Smooth muscle cell (in vitro differentiated cells): ENCODE measurements at regions not wholly inside any gene's neighbourhood (a gene's known extent, or its start where the extent isn't known, plus 50 kb on each side); places are given as distances from the start of the nearest gene placed in this dataset.
A peak's percentile ranks its signal among the peaks of the same experiment; 100 is the strongest.

Source experiments
- DNase-seq: peaks from one replicate; lab custom pipeline; 2025; ENCODE audit not compliant: unreplicated experiment; lab: John Stamatoyannopoulos, UW
- H2AFZ ChIP-seq: fragments of 200-600 bp; sonication (generic); 2 replicates; pipeline ENCODE4 v1.6.0; 2016; ENCODE audit warnings: antibody characterized with exemption, low read depth, mild to moderate bottlenecking
- H3F3A ChIP-seq: fragments of 200-600 bp; sonication (generic); 2 replicates; pipeline ENCODE4 v1.6.0; 2017; ENCODE audit warnings: antibody characterized with exemption, low read depth
- H3K27ac ChIP-seq: fragments of 200-600 bp; sonication (generic); 2 replicates; pipeline ENCODE4 v1.5.1; 2016; ENCODE audit warnings: low read depth, mild to moderate bottlenecking
- H3K27me3 ChIP-seq: fragments of 200-600 bp; sonication (generic); 2 replicates; pipeline ENCODE4 v1.6.1; 2016; ENCODE audit warnings: low read depth, mild to moderate bottlenecking
- H3K36me3 ChIP-seq: fragments of 200-600 bp; sonication (generic); 2 replicates; pipeline ENCODE4 v1.5.1; 2016; ENCODE audit warnings: low read depth
- H3K4me1 ChIP-seq: fragments of 200-600 bp; sonication (generic); 2 replicates; pipeline ENCODE4 v1.5.1; 2016; ENCODE audit warnings: low read depth
- H3K4me2 ChIP-seq: fragments of 200-600 bp; sonication (generic); 2 replicates; pipeline ENCODE4 v1.6.0; 2016; ENCODE audit warnings: mild to moderate bottlenecking
- H3K4me3 ChIP-seq: fragments of 200-600 bp; sonication (generic); 2 replicates; pipeline ENCODE4 v1.5.1; 2016; ENCODE audit warnings: mild to moderate bottlenecking
- H3K79me2 ChIP-seq: fragments of 200-600 bp; sonication (generic); 2 replicates; pipeline ENCODE4 v1.6.0; 2016; ENCODE audit warnings: low read depth, mild to moderate bottlenecking
- H3K9ac ChIP-seq: fragments of 200-600 bp; sonication (generic); 2 replicates; pipeline ENCODE4 v1.6.0; 2016; ENCODE audit warnings: low read depth
- H3K9me3 ChIP-seq: fragments of 200-600 bp; sonication (generic); replicated peaks from 2 replicates; pipeline ENCODE4 v1.5.1; 2016; ENCODE audit warnings: low read depth
- H4K20me1 ChIP-seq: fragments of 200-600 bp; sonication (generic); 2 replicates; pipeline ENCODE4 v1.6.0; 2016; ENCODE audit warnings: low read depth
- CTCF ChIP-seq: fragments of 200-600 bp; sonication (generic); IDR thresholded peaks from 2 replicates; pipeline ENCODE4 v1.5.1; 2017; ENCODE audit warnings: borderline replicate concordance, mild to moderate bottlenecking, antibody characterized with exemption; ENCODE audit not compliant: insufficient read depth, poor library complexity, severe bottlenecking
- WGBS: methylation state at CpG from one replicate; pipeline ENCODE4 v1.1.7; 2016; ENCODE audit warnings: low lambda C conversion rate; 5-methylcytosine and 5-hydroxymethylcytosine counted together

DNA sequence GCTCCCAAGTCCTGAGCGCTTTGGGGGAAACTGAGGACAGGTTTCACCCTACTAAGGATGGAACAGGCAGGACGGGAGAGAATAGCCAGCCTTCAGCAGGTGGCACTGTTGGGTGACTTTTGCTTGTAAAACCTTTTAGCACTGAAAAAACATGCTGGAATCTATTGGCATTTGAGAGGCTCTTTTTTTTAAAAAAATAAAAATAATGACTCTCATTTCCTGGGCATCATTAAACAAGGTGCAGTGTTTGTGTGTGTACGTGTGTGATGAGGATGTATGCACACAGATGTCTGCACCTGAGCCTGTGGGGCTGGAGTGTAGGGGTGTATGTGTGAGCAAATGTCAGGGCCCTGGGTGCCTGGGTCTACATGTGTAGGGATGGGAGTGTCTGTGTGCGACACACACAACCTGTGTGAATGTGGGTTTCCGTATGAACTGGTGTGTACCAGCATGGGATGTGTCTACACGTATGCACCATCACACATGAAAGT lies 177.9 kb downstream of the RPS24 start:
- Histone ChIP-seq H4K20me1 (no peaks in the 10 kb centered on the region), H3K4me1 (peaks cover 8% of the 10 kb centered on the region), H3K9ac (no peak overlapping the region), H3K36me3 (no peaks in the 10 kb centered on the region), H3K79me2 (no peaks in the 10 kb centered on the region), H3F3A (peaks cover 17% of the 10 kb centered on the region), H2AFZ (no peak overlapping the region), H3K27ac (no peak overlapping the region), H3K4me2 (no peak overlapping the region), H3K4me3 (no peak overlapping the region), H3K27me3 (no peaks in the 10 kb centered on the region), H3K9me3 (no peaks in the 10 kb centered on the region)
- DNase-seq = no peak
- TF ChIP-seq CTCF = peak; percentile 69
- WGBS = 79% methylated on average over 6 of the region's 6 CpGs

DNA sequence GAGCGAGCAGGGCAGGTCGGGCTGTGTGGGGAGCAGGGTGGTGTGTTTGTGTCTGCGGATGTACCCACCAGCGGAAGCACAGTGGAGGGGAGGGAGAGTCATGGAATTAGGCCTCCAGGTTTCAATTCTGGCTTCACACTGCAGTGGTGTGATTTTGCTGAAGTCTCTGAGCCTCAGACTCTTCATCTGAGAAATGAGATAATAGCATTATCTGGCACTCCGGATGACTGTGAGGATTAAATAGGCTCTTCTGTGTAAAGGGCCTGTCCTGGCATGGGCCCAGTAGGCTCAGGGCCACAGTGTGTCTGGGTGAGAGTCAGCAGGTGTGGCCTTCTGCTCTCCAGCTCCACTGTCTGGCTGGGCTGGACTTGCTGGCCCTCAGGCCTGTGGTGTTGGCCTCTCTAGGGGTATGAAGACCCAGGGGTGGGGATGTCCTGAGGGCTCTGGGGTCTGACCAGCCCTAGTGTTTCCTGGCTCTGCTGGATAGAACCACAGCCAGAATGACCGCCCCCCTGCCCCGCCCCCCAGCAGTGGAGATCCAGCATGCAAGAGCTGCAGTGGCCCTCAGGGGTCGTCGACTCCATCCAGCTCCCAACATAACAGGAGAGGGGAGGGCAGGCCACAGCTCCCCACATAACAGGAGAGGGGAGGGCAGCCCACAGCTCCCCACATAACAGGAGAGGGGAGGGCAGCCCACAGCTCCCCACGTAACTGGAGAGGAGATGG lies 178.6 kb downstream of the RPS24 start:
- Histone ChIP-seq H3K27me3 (no peaks in the 10 kb centered on the region), H3K79me2 (no peaks in the 10 kb centered on the region), H3K9me3 (no peaks in the 10 kb centered on the region), H3K36me3 (no peaks in the 10 kb centered on the region), H3F3A (peaks cover 14% of the 10 kb centered on the region), H4K20me1 (no peaks in the 10 kb centered on the region), H3K27ac (no peak overlapping the region), H2AFZ (no peak overlapping the region), H3K9ac (no peak overlapping the region), H3K4me3 (no peak overlapping the region), H3K4me2 (no peak overlapping the region), H3K4me1 (peaks cover 8% of the 10 kb centered on the region)
- no peak for TF ChIP-seq CTCF
- 66% methylated on average over 10 of the region's 10 CpGs for WGBS
- no peak for DNase-seq

DNA sequence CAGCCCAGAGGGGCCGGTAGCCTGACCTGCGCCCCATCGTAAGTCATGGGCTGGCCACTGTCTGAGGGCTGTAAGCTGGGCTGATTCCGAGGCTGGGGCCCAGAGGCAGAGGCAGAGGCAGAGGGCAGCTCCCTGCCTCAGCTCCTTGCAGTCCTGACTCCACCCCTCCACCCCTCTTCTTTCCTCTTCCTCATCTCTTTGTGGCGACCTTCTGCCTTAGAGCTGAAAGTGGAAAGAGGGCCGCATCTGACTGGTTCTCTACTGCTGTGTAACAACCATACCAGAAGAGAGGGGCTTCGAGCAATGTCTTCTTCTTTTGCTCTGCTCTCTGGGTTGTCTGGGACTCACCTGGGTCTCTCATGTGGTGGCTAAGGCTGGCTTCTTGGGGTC lies 179.1 kb downstream of the RPS24 start:
- no peak overlapping the region for H2AFZ ChIP-seq
- H3K9me3 ChIP-seq = no peaks in the 10 kb centered on the region
- no peaks in the 10 kb centered on the region for H3K27me3 ChIP-seq
- H3K36me3 ChIP-seq = no peaks in the 10 kb centered on the region
- peaks cover 8% of the 10 kb centered on the region for H3K4me1 ChIP-seq
- H3K79me2 ChIP-seq = no peaks in the 10 kb centered on the region
- no peak overlapping the region for H3K27ac ChIP-seq
- H3K4me2 ChIP-seq = no peak overlapping the region
- WGBS = 92% methylated on average over 7 of the region's 7 CpGs
- no peak for TF ChIP-seq CTCF
- no peak for DNase-seq
- H3K9ac ChIP-seq = no peak overlapping the region
- peaks cover 9% of the 10 kb centered on the region for H3F3A ChIP-seq
- H3K4me3 ChIP-seq = no peak overlapping the region
- no peaks in the 10 kb centered on the region for H4K20me1 ChIP-seq

DNA sequence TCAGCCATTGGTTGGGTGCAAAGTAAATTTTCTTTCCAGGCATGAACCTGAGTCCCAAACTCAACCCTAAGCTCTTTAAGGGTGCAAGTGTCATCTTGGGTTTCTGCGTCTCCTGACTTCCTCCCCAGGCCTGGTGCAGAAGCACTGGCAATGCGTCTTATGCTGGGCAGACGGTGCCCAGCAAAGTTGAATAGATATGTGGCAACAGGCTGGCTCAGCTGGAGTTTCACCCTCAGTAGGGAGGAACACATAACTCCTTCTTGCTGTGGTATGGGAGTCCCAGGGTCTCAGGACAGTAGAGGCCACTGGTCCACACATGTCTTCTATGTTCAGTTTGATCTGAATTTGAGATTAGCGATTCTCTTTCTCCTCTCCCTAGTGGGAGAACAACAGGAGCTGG lies 181.3 kb downstream of the RPS24 start:
- Histone ChIP-seq H3K27me3 (no peaks in the 10 kb centered on the region), H3F3A (peaks cover 6% of the 10 kb centered on the region), H3K4me3 (no peak overlapping the region), H3K4me1 (peaks cover 8% of the 10 kb centered on the region), H3K27ac (peak overlapping the region; percentile 70), H3K9me3 (no peaks in the 10 kb centered on the region), H3K4me2 (peak overlapping the region; percentile 73), H3K36me3 (no peaks in the 10 kb centered on the region), H4K20me1 (no peaks in the 10 kb centered on the region), H2AFZ (peak overlapping the region; percentile 47), H3K79me2 (no peaks in the 10 kb centered on the region), H3K9ac (peak overlapping the region; percentile 71)
- WGBS = 94% methylated on average over 4 of the region's 4 CpGs
- no peak for TF ChIP-seq CTCF
- no peak for DNase-seq
